CD4-positive, alpha-beta memory T cell (primary cell): ENCODE measurements at regions not wholly inside any gene's neighbourhood (a gene's known extent, or its start where the extent isn't known, plus 50 kb on each side); places are given as distances from the start of the nearest gene placed in this dataset. TPM values are rescaled to one million over a fixed set of nuclear protein-coding genes. Genes with fewer than 3 reads are reported as not detected.

Experiments used
- microRNA-seq: library from miRNA; unstranded; fragments of <30 nt; microRNA quantifications from one replicate; pipeline ENCODE4 v1.2.0, GENCODE V29; 2021; ENCODE audit warnings: borderline replicate concordance, borderline number of aligned reads, borderline microRNAs expressed, mixed read lengths

Small RNAs in the stretch of these regions (microRNA-seq; reads per million reads assigned to microRNA genes)
- not detected for gene MIR6724-3
- not detected for gene MIR6724-4
